D721Med (cell line): ENCODE measurements at regions not wholly inside any gene's neighbourhood (a gene's known extent, or its start where the extent isn't known, plus 50 kb on each side); places are given as distances from the start of the nearest gene placed in this dataset.
A peak's percentile ranks its signal among the peaks of the same experiment; 100 is the strongest.

ENCODE experiments used
- DNase-seq: peaks from one replicate; pipeline ENCODE4 v3.0.0; 2011; ENCODE audit warnings: low spot score; ENCODE audit not compliant: insufficient read length
- FAIRE-seq: peaks from 2 replicates; lab custom pipeline; 2011; peaks lifted over from hg19 to GRCh38; lab: Jason Lieb, UNC
- CTCF ChIP-seq: IDR thresholded peaks from 2 replicates; pipeline ENCODE4 v1.5.1; 2012; ENCODE audit warnings: mild to moderate bottlenecking, control low read depth; ENCODE audit not compliant: insufficient read depth; ENCODE audit errors: missing control alignments

- DNase-seq (no peak), FAIRE-seq (no peak)
- no peak for TF ChIP-seq CTCF
These were observed 131.0 kb upstream of the ZEB2 start for GRCh38 chr2:144650907-144651306.

- no peak for FAIRE-seq
- DNase-seq: no peak
- no peak for TF ChIP-seq CTCF
These were observed 129.0 kb upstream of the ZEB2 start for GRCh38 chr2:144648837-144649465.

- no peak for TF ChIP-seq CTCF
- no peak for DNase-seq
These were observed 125.3 kb upstream of the ZEB2 start for GRCh38 chr2:144645083-144645778.

DNA sequence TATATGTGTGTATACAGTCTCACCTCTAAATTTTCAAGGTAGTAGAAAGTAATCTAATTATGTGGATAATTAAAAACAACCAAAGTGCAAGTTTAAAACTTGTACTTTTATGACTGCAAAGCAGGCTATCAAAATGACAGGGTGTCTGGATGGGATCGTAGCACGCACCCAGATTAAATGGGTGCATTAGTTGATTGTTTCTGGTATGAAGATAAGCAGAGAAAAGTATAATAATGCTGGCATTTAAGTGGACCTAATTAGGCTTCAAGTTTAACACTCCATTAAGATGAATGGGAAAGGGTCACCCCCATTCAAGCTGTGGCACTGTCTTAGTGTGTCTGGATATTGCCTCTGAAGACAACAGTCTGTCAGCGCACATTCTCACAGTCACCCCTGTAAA is 124.6 kb upstream of the ZEB2 start:
- no peak for DNase-seq
- TF ChIP-seq CTCF: no peak
- peak; percentile 69 for FAIRE-seq

More at GRCh38 chr2:144645083-144645778, 125.3 kb upstream of the ZEB2 start:
- FAIRE-seq: no peak

- no peak for TF ChIP-seq CTCF
- FAIRE-seq (no peak), DNase-seq (no peak)
These were observed 123.8 kb upstream of the ZEB2 start for GRCh38 chr2:144643537-144644336.

DNA sequence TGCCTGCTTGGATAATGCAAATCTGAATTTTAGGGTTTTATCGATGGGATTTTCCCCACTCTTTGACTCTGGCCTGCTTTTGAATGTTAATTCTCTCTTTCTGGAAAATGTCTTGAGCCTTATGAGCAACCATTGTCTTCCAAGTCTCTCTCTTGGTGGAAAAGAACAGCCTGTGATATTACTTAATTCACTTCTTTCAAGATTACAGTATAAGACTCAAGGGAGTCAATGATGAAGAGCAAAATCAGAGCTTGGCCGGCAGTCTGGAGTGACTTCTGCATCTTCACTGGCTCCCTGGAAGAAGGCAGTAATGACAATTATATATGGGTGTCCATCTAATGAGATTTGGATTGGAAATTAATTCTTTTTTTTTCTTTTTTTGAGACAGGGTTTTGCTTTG is 122.9 kb upstream of the ZEB2 start:
- no peak for DNase-seq
- no peak for FAIRE-seq
- no peak for TF ChIP-seq CTCF
